Posterior vena cava (tissue), 2 donors: ENCODE measurements at regions not wholly inside any gene's neighbourhood (a gene's known extent, or its start where the extent isn't known, plus 50 kb on each side); places are given as distances from the start of the nearest gene placed in this dataset.
"Not testable (repeated sequence)": the region's sequence is repeated elsewhere in the genome, so short reads cannot be mapped to it uniquely, and the experiment has no call there.

Experiments used
- DNase-seq: peaks from one replicate; pipeline ENCODE4 v3.0.0-alpha.2; 2020; ENCODE audit warnings: low spot score
- intact Hi-C, 2 donors: fragments of 100-400 bp; cut with DNase I; formaldehyde crosslinking; loops; one replicate each; pipeline versions ENCODE4 v1.14.1 to v1.14.2; 2022 to 2023
- donor health status: DM: yes; HTN: yes; CAD: no.
- donor health status: DM: yes; HTN: yes; CAD: no.

- DNase-seq, intact Hi-C loops: not testable (repeated sequence)
Measured at GRCh38 chr3:184502841-184503240, 58.7 kb upstream of the EPHB3 start.

- intact Hi-C loops, result no loop called here
- no peak for DNase-seq
Measured at GRCh38 chr3:184503647-184504046, 57.9 kb upstream of the EPHB3 start.

- no peak for DNase-seq
- intact Hi-C loops, result no loop called here
Measured at GRCh38 chr3:184505076-184505878, 56.3 kb upstream of the EPHB3 start.

GRCh38 chr3:184506561-184506991, 55.0 kb upstream of the EPHB3 start:
- no peak for DNase-seq
- intact Hi-C loops, result no loop called here

GRCh38 chr3:184508938-184509337, 52.6 kb upstream of the EPHB3 start:
- no peak for DNase-seq
- intact Hi-C loops, result no loop called here

- no peak for DNase-seq
- intact Hi-C loops, result loop anchor here (5.0 kb wide), 2 partner anchors 94 to 139 kb away; no protein-coding TSS in a partner anchor
Measured at GRCh38 chr3:184511741-184512140, 49.8 kb upstream of the EPHB3 start.
